ENCODE measurements at regions not wholly inside any gene's neighbourhood (a gene's known extent, or its start where the extent isn't known, plus 50 kb on each side); places are given as distances from the start of the nearest gene placed in this dataset.

GRCh38 chr5:36743891-36744772 lies 132.4 kb upstream of the NIPBL start:
- TF ChIP-seq CTCF (IDR thresholded peaks at IDR 0.05) (no peak; the same call in 1 of the 2 replicates), ZFX (IDR thresholded peaks at IDR 0.05; ENCODE audit: borderline replicate concordance) (no peak)
